Neuronal stem cell (in vitro differentiated cells): ENCODE measurements at regions not wholly inside any gene's neighbourhood (a gene's known extent, or its start where the extent isn't known, plus 50 kb on each side); places are given as distances from the start of the nearest gene placed in this dataset.
A peak's percentile ranks its signal among the peaks of the same experiment; 100 is the strongest.

Experiments used
- DNase-seq: peaks from one replicate; pipeline ENCODE4 v3.0.0-alpha.2; 2013; ENCODE audit warnings: low spot score
- H2AFZ ChIP-seq: one replicate; pipeline ENCODE4 v1.6.1; 2013; ENCODE audit warnings: mild to moderate bottlenecking, low read length, inconsistent platforms
- H2AK5ac ChIP-seq: 2 replicates; pipeline ENCODE4 v1.6.1; 2013; ENCODE audit warnings: low read depth, mild to moderate bottlenecking, inconsistent platforms, low read length, moderate library complexity, mixed read lengths
- H2BK120ac ChIP-seq: 2 replicates; pipeline ENCODE4 v1.6.1; 2013; ENCODE audit warnings: low read depth, mild to moderate bottlenecking, inconsistent platforms, low read length, moderate library complexity, mixed read lengths
- H2BK12ac ChIP-seq: one replicate; pipeline ENCODE4 v1.6.1; 2013; ENCODE audit warnings: low read length, inconsistent platforms
- H2BK15ac ChIP-seq: 2 replicates; pipeline ENCODE4 v1.6.1; 2013; ENCODE audit warnings: mild to moderate bottlenecking, low read length, inconsistent platforms, mixed read lengths
- H2BK5ac ChIP-seq: one replicate; pipeline ENCODE4 v1.6.1; 2013; ENCODE audit warnings: inconsistent platforms, mild to moderate bottlenecking, low read length, moderate library complexity
- H3K14ac ChIP-seq: one replicate; pipeline ENCODE4 v1.6.1; 2013; ENCODE audit warnings: low read length, inconsistent platforms
- H3K18ac ChIP-seq: 2 replicates; pipeline ENCODE4 v1.6.1; 2013; ENCODE audit warnings: low read length, inconsistent platforms
- H3K23ac ChIP-seq: 2 replicates; pipeline ENCODE4 v1.6.1; 2013; ENCODE audit warnings: low read depth, mild to moderate bottlenecking, mixed read lengths, low read length, inconsistent platforms; ENCODE audit not compliant: poor library complexity
- H3K27ac ChIP-seq: replicated peaks from 3 replicates; pipeline ENCODE4 v1.5.1; 2013; ENCODE audit warnings: low read length, inconsistent platforms
- H3K27me3 ChIP-seq, 3 experiments: 2 replicates each; pipeline ENCODE4 v1.6.1; 2013; ENCODE audit warnings: low read length in 3 of 3, mild to moderate bottlenecking in 2 of 3, inconsistent platforms in 1 of 3, low read depth in 1 of 3, mixed read lengths in 1 of 3, moderate library complexity in 1 of 3; ENCODE audit not compliant: control insufficient read depth in 3 of 3, insufficient read depth in 3 of 3
- H3K36me3 ChIP-seq, 2 donors: replicated peaks in 1 of 2; 2 replicates each; pipeline ENCODE4 v1.6.1; 2013; ENCODE audit warnings: low read length in 2 of 2; ENCODE audit not compliant: control insufficient read depth in 2 of 2, insufficient read depth in 2 of 2
- H3K4ac ChIP-seq: 2 replicates; pipeline ENCODE4 v1.6.1; 2013; ENCODE audit warnings: inconsistent platforms, mild to moderate bottlenecking, low read length, moderate library complexity
- H3K4me1 ChIP-seq, 2 donors: 1 replicate in 1 of 2; 2 replicates in 1 of 2; pipeline ENCODE4 v1.6.1; 2013; ENCODE audit warnings: low read length in 2 of 2, low read depth in 1 of 2; ENCODE audit not compliant: control insufficient read depth in 2 of 2, insufficient read depth in 1 of 2
- H3K4me2 ChIP-seq: one replicate; pipeline ENCODE4 v1.6.1; 2013; ENCODE audit warnings: mild to moderate bottlenecking, low read length, inconsistent platforms; ENCODE audit not compliant: insufficient read depth, poor library complexity, severe bottlenecking
- H3K4me3 ChIP-seq, 2 donors: 2 replicates each; pipeline ENCODE4 v1.5.1; 2013; ENCODE audit warnings: low read length in 2 of 2, mild to moderate bottlenecking in 2 of 2, inconsistent platforms in 1 of 2, moderate library complexity in 1 of 2
- H3K79me1 ChIP-seq: one replicate; pipeline ENCODE4 v1.6.1; 2013; ENCODE audit warnings: low read depth, mild to moderate bottlenecking, inconsistent platforms, low read length, moderate library complexity
- H3K9ac ChIP-seq: one replicate; pipeline ENCODE4 v1.6.1; 2013; ENCODE audit warnings: mild to moderate bottlenecking, low read depth, low read length, inconsistent platforms; ENCODE audit not compliant: poor library complexity
- H3K9me3 ChIP-seq, 2 donors: replicated peaks in 1 of 2; 2 replicates each; pipeline versions ENCODE3 to v1.6.1; 2013; ENCODE audit warnings: low read length in 2 of 2, mild to moderate bottlenecking in 2 of 2, inconsistent platforms in 1 of 2, low read depth in 1 of 2, mixed read lengths in 1 of 2, moderate library complexity in 1 of 2; ENCODE audit not compliant: control insufficient read depth in 2 of 2, insufficient read depth in 1 of 2
- H4K8ac ChIP-seq: one replicate; pipeline ENCODE4 v1.6.1; 2013; ENCODE audit warnings: low read depth, mild to moderate bottlenecking, inconsistent platforms, low read length, moderate library complexity
- H4K91ac ChIP-seq: one replicate; pipeline ENCODE4 v1.6.1; 2013; ENCODE audit warnings: low read length, low read depth, mild to moderate bottlenecking, inconsistent platforms; ENCODE audit not compliant: poor library complexity
- WGBS, 2 donors: extraction: QIAGEN DNeasy Blood & Tissue Kit; methylation state at CpG; one replicate each; pipeline ENCODE4 v1.1.7; 2013; ENCODE audit warnings: missing lambda C conversion rate in 2 of 2, mixed read lengths in 1 of 2; ENCODE audit not compliant: insufficient read length in 2 of 2, insufficient replicate concordance in 1 of 2; ENCODE audit errors: extremely low coverage in 2 of 2; 5-methylcytosine and 5-hydroxymethylcytosine counted together

- Histone ChIP-seq H2BK120ac (no peak overlapping the region), H4K8ac (no peak overlapping the region), H3K18ac (peak overlapping the region; percentile 71), H2AK5ac (no peak overlapping the region), H3K9ac (no peak overlapping the region), H4K91ac (no peak overlapping the region), H3K4ac (no peak overlapping the region), H2BK12ac (no peak overlapping the region), H3K4me1 (peaks cover 0 to 2% of the 10 kb centered on the region in 2 donors), H3K79me1 (no peaks in the 10 kb centered on the region), H3K23ac (no peak overlapping the region), H3K27ac (no peak overlapping the region), H3K4me2 (no peak overlapping the region), H3K36me3 (no peaks in the 10 kb centered on the region), H3K27me3 (peaks cover 0 to under 1% (median 0%) of the 10 kb centered on the region in 3 experiments), H2BK5ac (no peak overlapping the region), H2AFZ (no peak overlapping the region), H3K14ac (no peak overlapping the region), H2BK15ac (no peak overlapping the region), H3K4me3 (no peak overlapping the region), H3K9me3 (no peaks in the 10 kb centered on the region)
- no CpG with 5 or more reads among the region's 8 CpGs for WGBS, 2 donors
- no peak for DNase-seq
Measured at GRCh38 chr9:16276866-16277265, 593.6 kb downstream of the BNC2 start.

GRCh38 chr9:16277471-16277960, 593.0 kb downstream of the BNC2 start:
- Histone ChIP-seq H4K8ac (no peak overlapping the region), H2BK15ac (no peak overlapping the region), H3K4me2 (no peak overlapping the region), H3K27me3 (peaks cover 0 to 3% (median 0%) of the 10 kb centered on the region in 3 experiments), H2BK12ac (no peak overlapping the region), H3K14ac (no peak overlapping the region), H3K79me1 (no peaks in the 10 kb centered on the region), H4K91ac (no peak overlapping the region), H3K4ac (no peak overlapping the region), H3K4me3 (no peak overlapping the region), H2AK5ac (no peak overlapping the region), H3K9me3 (no peaks in the 10 kb centered on the region), H3K36me3 (no peaks in the 10 kb centered on the region), H3K4me1 (peaks cover 0 to 2% of the 10 kb centered on the region in 2 donors), H3K23ac (no peak overlapping the region), H3K18ac (peak overlapping the region; percentile 53), H2AFZ (no peak overlapping the region), H3K27ac (no peak overlapping the region), H2BK120ac (no peak overlapping the region), H3K9ac (no peak overlapping the region), H2BK5ac (no peak overlapping the region)
- no peak for DNase-seq
- no CpG with 5 or more reads among the region's 8 CpGs for WGBS, 2 donors

GRCh38 chr9:16278326-16278999, 592.0 kb downstream of the BNC2 start:
- Histone ChIP-seq H2AK5ac (no peak overlapping the region), H3K23ac (no peak overlapping the region), H3K14ac (no peak overlapping the region), H3K36me3 (no peaks in the 10 kb centered on the region), H3K9ac (no peak overlapping the region), H2BK15ac (no peak overlapping the region), H3K4ac (no peak overlapping the region), H3K4me3 (no peak overlapping the region), H4K91ac (no peak overlapping the region), H3K4me1 (peaks cover 0 to 2% of the 10 kb centered on the region in 2 donors), H3K27ac (no peak overlapping the region), H3K79me1 (no peaks in the 10 kb centered on the region), H2BK5ac (no peak overlapping the region), H2BK120ac (peak overlapping the region; percentile 19), H2AFZ (no peak overlapping the region), H3K4me2 (no peak overlapping the region), H3K27me3 (peaks cover 0 to 3% (median 0%) of the 10 kb centered on the region in 3 experiments), H3K9me3 (no peaks in the 10 kb centered on the region), H3K18ac (no peak overlapping the region), H2BK12ac (no peak overlapping the region), H4K8ac (no peak overlapping the region)
- no CpG with 5 or more reads among the region's 13 CpGs for WGBS, 2 donors
- DNase-seq, result no peak

- H2BK120ac ChIP-seq, result no peak overlapping the region
- H3K9ac ChIP-seq, result peak overlapping the region; percentile 34
- DNase-seq, result no peak
- no peak overlapping the region for H3K4me2 ChIP-seq
- H3K9me3 ChIP-seq, result no peaks in the 10 kb centered on the region
- H3K23ac ChIP-seq, result no peak overlapping the region
- no peak overlapping the region for H3K18ac ChIP-seq
- H2AK5ac ChIP-seq, result peak overlapping the region; percentile 38
- no peak overlapping the region for H2BK5ac ChIP-seq
- no peak overlapping the region for H3K14ac ChIP-seq
- H3K4ac ChIP-seq, result no peak overlapping the region
- no peak overlapping the region for H2BK15ac ChIP-seq
- H3K27me3 ChIP-seq, result peaks cover 0 to 3% (median 0%) of the 10 kb centered on the region in 3 experiments
- H3K4me3 ChIP-seq, result no peak overlapping the region
- H3K36me3 ChIP-seq, result no peaks in the 10 kb centered on the region
- no CpG with 5 or more reads among the region's 5 CpGs for WGBS, 2 donors
- no peak overlapping the region for H4K91ac ChIP-seq
- H3K4me1 ChIP-seq, result peaks cover 0 to 2% of the 10 kb centered on the region in 2 donors
- no peak overlapping the region for H2AFZ ChIP-seq
- no peak overlapping the region for H4K8ac ChIP-seq
- H3K27ac ChIP-seq, result no peak overlapping the region
- H3K79me1 ChIP-seq, result no peaks in the 10 kb centered on the region
- no peak overlapping the region for H2BK12ac ChIP-seq
Measured at GRCh38 chr9:16281707-16282106, 588.8 kb downstream of the BNC2 start.
